HG03520 (cell line): ENCODE measurements at regions not wholly inside any gene's neighbourhood (a gene's known extent, or its start where the extent isn't known, plus 50 kb on each side); places are given as distances from the start of the nearest gene placed in this dataset.

Source experiments
- ATAC-seq: cut with Tn5 transposase; IDR thresholded peaks from one replicate; pipeline ENCODE4 v1.9.1; 2021; ENCODE audit warnings: mild to moderate bottlenecking, moderate library complexity; ENCODE audit not compliant: unreplicated experiment

- no peak for ATAC-seq
These were observed 428.5 kb upstream of the NBEA start for GRCh38 chr13:34513526-34513925.

GRCh38 chr13:34515201-34515600 is 426.9 kb upstream of the NBEA start:
- no peak for ATAC-seq

- ATAC-seq = no peak
These were observed 420.9 kb upstream of the NBEA start for GRCh38 chr13:34521171-34521570.

GRCh38 chr13:34522808-34523207 is 419.3 kb upstream of the NBEA start:
- no peak for ATAC-seq

GRCh38 chr13:34523406-34523805 is 418.7 kb upstream of the NBEA start:
- ATAC-seq = no peak

- no peak for ATAC-seq
These were observed 408.1 kb upstream of the NBEA start for GRCh38 chr13:34533941-34534340.

- no peak for ATAC-seq
These were observed 399.7 kb upstream of the NBEA start for GRCh38 chr13:34542321-34542720.

GRCh38 chr13:34543836-34544235 is 398.2 kb upstream of the NBEA start:
- no peak for ATAC-seq

- ATAC-seq = no peak
These were observed 396.6 kb upstream of the NBEA start for GRCh38 chr13:34545461-34545860.

- ATAC-seq = no peak
These were observed 395.5 kb upstream of the NBEA start for GRCh38 chr13:34546344-34547250.

- no peak for ATAC-seq
These were observed 394.1 kb upstream of the NBEA start for GRCh38 chr13:34547929-34548328.

GRCh38 chr13:34553376-34553775 is 388.7 kb upstream of the NBEA start:
- ATAC-seq = no peak

- no peak for ATAC-seq
These were observed 386.1 kb upstream of the NBEA start for GRCh38 chr13:34555988-34556387.

GRCh38 chr13:34561033-34561432 is 381.0 kb upstream of the NBEA start:
- ATAC-seq = no peak

- ATAC-seq = no peak
These were observed 374.5 kb upstream of the NBEA start for GRCh38 chr13:34567597-34567996.

- ATAC-seq = no peak
These were observed 371.2 kb upstream of the NBEA start for GRCh38 chr13:34570698-34571353.

- ATAC-seq = no peak
These were observed 370.4 kb upstream of the NBEA start for GRCh38 chr13:34571716-34572115.

- ATAC-seq = no peak
These were observed 365.0 kb upstream of the NBEA start for GRCh38 chr13:34577051-34577450.

GRCh38 chr13:34578471-34578870 is 363.6 kb upstream of the NBEA start:
- ATAC-seq = no peak

GRCh38 chr13:34578917-34579316 is 363.2 kb upstream of the NBEA start:
- no peak for ATAC-seq

GRCh38 chr13:34583181-34583580 is 358.9 kb upstream of the NBEA start:
- ATAC-seq = no peak

- ATAC-seq = no peak
These were observed 354.5 kb upstream of the NBEA start for GRCh38 chr13:34587576-34587975.
